ENCODE measurements at regions not wholly inside any gene's neighbourhood (a gene's known extent, or its start where the extent isn't known, plus 50 kb on each side); places are given as distances from the start of the nearest gene placed in this dataset.

DNA sequence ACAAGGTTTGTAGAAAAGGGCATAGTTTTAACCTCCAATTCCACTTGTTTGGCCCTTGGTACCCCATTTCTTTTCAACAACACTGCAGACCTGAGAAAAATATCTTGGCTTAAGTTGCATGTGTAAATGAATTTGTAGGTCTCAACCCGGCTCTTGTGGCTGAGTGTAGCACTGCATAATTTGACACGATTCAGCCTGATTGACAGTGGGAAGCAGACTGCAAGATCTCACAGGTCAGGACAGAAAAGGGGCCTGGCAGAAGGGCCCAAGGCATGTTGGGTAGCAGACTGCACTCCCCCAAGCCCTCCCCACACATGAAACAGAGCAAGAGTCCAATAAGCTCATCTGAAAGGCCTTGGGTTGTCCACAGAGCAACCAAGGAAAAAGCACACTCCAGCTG lies 169.7 kb upstream of the SMARCA2 start:
- FAIRE-seq = no peak

DNA sequence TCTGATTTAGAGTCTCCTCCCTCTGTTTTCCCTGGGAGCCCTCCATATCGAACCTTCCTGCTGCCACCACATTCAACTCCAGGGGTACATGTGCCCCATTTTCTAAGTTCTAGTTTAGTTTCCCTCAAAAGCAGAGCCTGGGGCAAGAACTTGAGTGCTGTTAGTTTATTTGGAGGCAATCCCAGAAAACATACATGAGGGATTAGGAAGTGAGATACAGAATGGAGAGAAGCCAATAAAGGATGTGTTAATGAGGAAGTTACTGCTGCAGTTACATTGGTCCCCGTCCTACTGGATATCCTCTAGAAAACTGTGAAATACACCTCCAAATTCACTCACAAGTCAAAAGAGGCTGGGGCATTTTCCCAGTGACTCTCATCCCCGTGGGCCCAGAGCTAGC lies 159.4 kb upstream of the SMARCA2 start:
- FAIRE-seq = no peak

More for the DNA sequence above, 169.7 kb upstream of the SMARCA2 start:
- H3K79me2 ChIP-seq (ENCODE audit: control insufficient read depth, insufficient read depth, low read length) = no peaks in the 10 kb centered on the region
- no peak overlapping the region for H3K4me2 ChIP-seq (ENCODE audit: control insufficient read depth, extremely low read depth, insufficient read depth, low read depth, low read length)
- H3K4me1 ChIP-seq (ENCODE audit: control insufficient read depth, extremely low read depth, insufficient read depth, low read length) = no peaks in the 10 kb centered on the region
- H3K9me1 ChIP-seq (ENCODE audit: control insufficient read depth, extremely low read depth, insufficient read depth, low read length) = no peaks in the 10 kb centered on the region
- dilution Hi-C loops (cut with MboI; ENCODE audit: extremely low pct_ligation_motif_present, low sequenced_read_pairs) = no loop called here
- H3K27ac ChIP-seq (ENCODE audit: control insufficient read depth, insufficient read depth, low read length) = no peak overlapping the region
- no peaks in the 10 kb centered on the region for H3K36me3 ChIP-seq (ENCODE audit: control insufficient read depth in 2 of 2, extremely low read depth in 1 of 2, insufficient read depth in 2 of 2, low read length in 2 of 2)
- no peak for DNase-seq (ENCODE audit: low read depth, low spot score)
- no peaks in the 10 kb centered on the region for H3K27me3 ChIP-seq (ENCODE audit: control insufficient read depth, extremely low read depth, insufficient read depth, low read length)
- no peak for TF ChIP-seq EZH2 (IDR thresholded peaks at IDR 0.05; ENCODE audit: low read length)
- TF ChIP-seq, protein P1, sequence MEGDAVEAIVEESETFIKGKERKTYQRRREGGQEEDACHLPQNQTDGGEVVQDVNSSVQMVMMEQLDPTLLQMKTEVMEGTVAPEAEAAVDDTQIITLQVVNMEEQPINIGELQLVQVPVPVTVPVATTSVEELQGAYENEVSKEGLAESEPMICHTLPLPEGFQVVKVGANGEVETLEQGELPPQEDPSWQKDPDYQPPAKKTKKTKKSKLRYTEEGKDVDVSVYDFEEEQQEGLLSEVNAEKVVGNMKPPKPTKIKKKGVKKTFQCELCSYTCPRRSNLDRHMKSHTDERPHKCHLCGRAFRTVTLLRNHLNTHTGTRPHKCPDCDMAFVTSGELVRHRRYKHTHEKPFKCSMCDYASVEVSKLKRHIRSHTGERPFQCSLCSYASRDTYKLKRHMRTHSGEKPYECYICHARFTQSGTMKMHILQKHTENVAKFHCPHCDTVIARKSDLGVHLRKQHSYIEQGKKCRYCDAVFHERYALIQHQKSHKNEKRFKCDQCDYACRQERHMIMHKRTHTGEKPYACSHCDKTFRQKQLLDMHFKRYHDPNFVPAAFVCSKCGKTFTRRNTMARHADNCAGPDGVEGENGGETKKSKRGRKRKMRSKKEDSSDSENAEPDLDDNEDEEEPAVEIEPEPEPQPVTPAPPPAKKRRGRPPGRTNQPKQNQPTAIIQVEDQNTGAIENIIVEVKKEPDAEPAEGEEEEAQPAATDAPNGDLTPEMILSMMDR (optimal IDR thresholded peaks at IDR 0.05 in 1 of 3, IDR thresholded peaks at IDR 0.05 in 1 of 3, conservative IDR thresholded peaks at IDR 0.05 in 1 of 3; ENCODE audit: extremely low read depth in 1 of 3, insufficient read depth in 2 of 3, low read length in 3 of 3) = no peak
- H3K4me3 ChIP-seq (ENCODE audit: control insufficient read depth in 2 of 3, extremely low read depth in 1 of 3, insufficient read depth in 2 of 3, low read depth in 1 of 3, low read length in 3 of 3) = no peak overlapping the region
- H4K20me1 ChIP-seq (ENCODE audit: control insufficient read depth, extremely low read depth, insufficient read depth, low read length) = no peaks in the 10 kb centered on the region
- H3K9ac ChIP-seq (ENCODE audit: control insufficient read depth, extremely low read depth, insufficient read depth, low read length) = no peak overlapping the region
- H2AFZ ChIP-seq (ENCODE audit: control insufficient read depth, low read length) = no peak overlapping the region
- no peaks in the 10 kb centered on the region for H3K9me3 ChIP-seq (ENCODE audit: control insufficient read depth, low read depth, low read length)

More for the DNA sequence above, 159.4 kb upstream of the SMARCA2 start:
- Histone ChIP-seq H3K9me3 (ENCODE audit: control insufficient read depth, low read depth, low read length) (no peaks in the 10 kb centered on the region), H3K9me1 (ENCODE audit: control insufficient read depth, extremely low read depth, insufficient read depth, low read length) (no peaks in the 10 kb centered on the region), H2AFZ (ENCODE audit: control insufficient read depth, low read length) (no peak overlapping the region), H3K27me3 (ENCODE audit: control insufficient read depth, extremely low read depth, insufficient read depth, low read length) (no peaks in the 10 kb centered on the region), H3K4me3 (ENCODE audit: control insufficient read depth in 2 of 3, extremely low read depth in 1 of 3, insufficient read depth in 2 of 3, low read depth in 1 of 3, low read length in 3 of 3) (no peak overlapping the region), H3K27ac (ENCODE audit: control insufficient read depth, insufficient read depth, low read length) (no peak overlapping the region), H3K36me3 (ENCODE audit: control insufficient read depth in 2 of 2, extremely low read depth in 1 of 2, insufficient read depth in 2 of 2, low read length in 2 of 2) (no peaks in the 10 kb centered on the region), H4K20me1 (ENCODE audit: control insufficient read depth, extremely low read depth, insufficient read depth, low read length) (no peaks in the 10 kb centered on the region), H3K79me2 (ENCODE audit: control insufficient read depth, insufficient read depth, low read length) (no peaks in the 10 kb centered on the region), H3K4me1 (ENCODE audit: control insufficient read depth, extremely low read depth, insufficient read depth, low read length) (no peaks in the 10 kb centered on the region), H3K4me2 (ENCODE audit: control insufficient read depth, extremely low read depth, insufficient read depth, low read depth, low read length) (no peak overlapping the region), H3K9ac (ENCODE audit: control insufficient read depth, extremely low read depth, insufficient read depth, low read length) (no peak overlapping the region)
- dilution Hi-C loops (cut with MboI; ENCODE audit: extremely low pct_ligation_motif_present, low sequenced_read_pairs) = no loop called here
- DNase-seq (ENCODE audit: low read depth, low spot score) = no peak
- TF ChIP-seq EZH2 (IDR thresholded peaks at IDR 0.05; ENCODE audit: low read length) = no peak
- TF ChIP-seq, protein P1 (optimal IDR thresholded peaks at IDR 0.05 in 1 of 3, IDR thresholded peaks at IDR 0.05 in 1 of 3, conservative IDR thresholded peaks at IDR 0.05 in 1 of 3; ENCODE audit: extremely low read depth in 1 of 3, insufficient read depth in 2 of 3, low read length in 3 of 3) = no peak
